Right ventricle myocardium superior (tissue), 1 donor: ENCODE measurements at regions not wholly inside any gene's neighbourhood (a gene's known extent, or its start where the extent isn't known, plus 50 kb on each side); places are given as distances from the start of the nearest gene placed in this dataset.
"Not testable (repeated sequence)": the region's sequence is repeated elsewhere in the genome, so short reads cannot be mapped to it uniquely, and the experiment has no call there.

ENCODE experiments used
- ATAC-seq: fragments of 200-7000 bp; cut with Tn5 transposase; one replicate; pipeline ENCODE4 v1.9.1; 2020; ENCODE audit warnings: mild to moderate bottlenecking; ENCODE audit not compliant: poor library complexity
- DNase-seq: peaks from one replicate; pipeline ENCODE4 v3.0.0-alpha.2; 2020
- intact Hi-C: fragments of 100-400 bp; cut with DNase I; formaldehyde crosslinking; loops from one replicate; pipeline ENCODE4 v1.11.2; 2022
- donor health status: DM: no; HTN: yes; CAD: no; lungs with severe emphysema.

GRCh38 chr10:53072144-53072543, 299.6 kb upstream of the MBL2 start:
- ATAC-seq: no peak
- intact Hi-C loops: no loop called here

GRCh38 chr10:53071505-53072125, 299.0 kb upstream of the MBL2 start:
- DNase-seq (no peak), ATAC-seq (no peak)
- intact Hi-C loops: no loop called here

More at GRCh38 chr10:53072144-53072543, 299.6 kb upstream of the MBL2 start:
- DNase-seq: no peak

GRCh38 chr10:53069013-53069412, 296.4 kb upstream of the MBL2 start:
- intact Hi-C loops: no loop called here
- DNase-seq (no peak), ATAC-seq (no peak)

DNA sequence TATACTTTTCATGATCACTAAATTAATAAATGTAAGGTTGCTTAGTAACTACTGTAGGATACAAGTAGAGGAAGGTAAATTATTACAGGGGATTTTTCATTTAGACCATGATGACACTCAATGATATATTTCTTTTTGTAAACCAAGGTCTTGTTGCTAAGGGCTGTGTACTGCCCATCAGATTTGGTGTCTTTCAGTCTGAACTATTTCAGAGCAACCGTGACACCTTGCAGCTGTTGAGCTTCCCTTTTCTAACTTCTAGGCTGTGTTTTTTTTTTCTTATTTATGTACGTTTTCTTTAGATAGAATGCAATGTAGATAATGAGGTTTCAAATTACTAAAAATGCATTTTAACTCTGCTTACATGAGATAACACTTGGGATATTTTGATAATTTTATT, 292.0 kb upstream of the MBL2 start:
- DNase-seq: no peak
- intact Hi-C loops: no loop called here
- ATAC-seq: no peak

GRCh38 chr10:53063805-53064204, 291.2 kb upstream of the MBL2 start:
- DNase-seq (no peak), ATAC-seq (no peak)
- intact Hi-C loops: no loop called here

DNA sequence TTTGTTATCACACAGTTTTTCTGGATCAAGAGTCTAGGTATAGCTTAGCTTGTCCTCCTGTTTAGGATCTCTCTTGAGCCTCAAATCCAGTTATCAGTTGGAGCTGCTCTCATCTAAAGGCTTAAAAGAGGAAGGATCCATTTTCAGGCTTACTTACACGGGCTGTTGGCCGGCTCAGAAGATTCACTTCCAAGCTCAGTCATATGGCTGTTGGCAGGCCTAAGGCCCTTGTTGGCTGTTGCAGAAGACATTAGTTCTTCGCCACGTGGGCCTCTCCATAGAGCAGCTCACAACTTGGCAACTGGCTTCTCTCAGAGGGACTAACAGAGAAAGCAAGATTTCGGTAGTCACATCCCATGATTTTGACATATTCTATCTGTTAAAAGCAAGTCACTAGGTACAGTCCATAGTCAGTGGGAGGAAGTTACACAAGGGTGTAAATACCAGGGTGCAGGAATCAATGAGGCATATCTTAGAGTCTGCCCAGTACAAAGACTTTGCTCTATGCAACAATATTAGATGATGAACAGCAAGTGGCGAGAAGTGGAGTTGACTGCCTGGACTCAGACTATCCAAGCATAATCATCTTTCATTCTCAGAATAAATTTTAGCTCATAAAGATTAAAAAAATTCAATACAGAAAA, 280.1 kb upstream of the MBL2 start:
- ATAC-seq (no peak), DNase-seq (no peak)
- intact Hi-C loops: no loop called here

GRCh38 chr10:53045315-53045714, 272.7 kb upstream of the MBL2 start:
- intact Hi-C loops: no loop called here
- no peak for DNase-seq
- ATAC-seq: no peak

- ATAC-seq, DNase-seq, intact Hi-C loops: not testable (repeated sequence)
Observed at GRCh38 chr10:53035823-53036222, 263.2 kb upstream of the MBL2 start.

DNA sequence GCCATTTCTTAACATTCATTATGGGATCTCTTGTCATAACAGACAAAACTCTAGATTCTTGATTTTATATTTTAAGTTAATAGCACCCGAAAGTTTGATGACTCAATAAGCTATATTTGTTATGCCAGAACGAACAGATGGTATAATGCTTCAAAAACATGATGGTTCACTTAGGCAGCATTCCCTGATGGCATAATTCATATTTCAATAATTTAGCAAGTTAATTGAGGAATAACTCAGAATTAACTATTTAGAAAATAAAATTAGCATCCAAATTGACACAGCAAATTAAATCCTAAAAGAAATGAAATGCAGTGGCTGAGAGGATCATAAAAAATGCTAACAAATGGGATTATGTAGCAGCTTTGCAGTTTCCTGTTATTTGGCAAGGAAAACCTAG, 260.8 kb upstream of the MBL2 start:
- intact Hi-C loops: no loop called here
- ATAC-seq: no peak
- no peak for DNase-seq

GRCh38 chr10:53029872-53030849, 257.6 kb upstream of the MBL2 start:
- intact Hi-C loops, ATAC-seq: not testable (repeated sequence)
- peak; percentile 43 for DNase-seq

GRCh38 chr10:53029449-53029848, 256.9 kb upstream of the MBL2 start:
- no peak for DNase-seq
- ATAC-seq: no peak
- intact Hi-C loops: no loop called here

DNA sequence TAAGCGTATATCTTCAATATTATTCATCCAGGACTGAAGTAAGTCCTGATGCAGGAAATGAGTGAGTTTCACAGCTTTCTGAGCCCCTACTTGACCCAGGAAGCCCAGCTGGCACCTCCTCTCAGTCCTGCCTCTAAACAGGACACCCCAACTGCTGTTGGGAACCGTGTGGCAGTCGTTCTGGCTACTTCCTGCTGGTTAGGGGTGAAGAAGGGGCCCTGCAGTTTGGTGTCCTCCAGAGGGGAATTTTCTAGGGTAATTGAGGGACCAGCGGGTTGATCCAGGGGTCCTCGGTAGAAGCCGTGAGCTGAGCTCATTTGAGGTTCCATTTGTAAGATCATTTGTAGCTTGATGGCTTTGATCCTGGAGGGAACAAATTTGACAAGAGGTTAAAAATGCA, 253.2 kb upstream of the MBL2 start:
- ATAC-seq, intact Hi-C loops, DNase-seq: not testable (repeated sequence)

DNA sequence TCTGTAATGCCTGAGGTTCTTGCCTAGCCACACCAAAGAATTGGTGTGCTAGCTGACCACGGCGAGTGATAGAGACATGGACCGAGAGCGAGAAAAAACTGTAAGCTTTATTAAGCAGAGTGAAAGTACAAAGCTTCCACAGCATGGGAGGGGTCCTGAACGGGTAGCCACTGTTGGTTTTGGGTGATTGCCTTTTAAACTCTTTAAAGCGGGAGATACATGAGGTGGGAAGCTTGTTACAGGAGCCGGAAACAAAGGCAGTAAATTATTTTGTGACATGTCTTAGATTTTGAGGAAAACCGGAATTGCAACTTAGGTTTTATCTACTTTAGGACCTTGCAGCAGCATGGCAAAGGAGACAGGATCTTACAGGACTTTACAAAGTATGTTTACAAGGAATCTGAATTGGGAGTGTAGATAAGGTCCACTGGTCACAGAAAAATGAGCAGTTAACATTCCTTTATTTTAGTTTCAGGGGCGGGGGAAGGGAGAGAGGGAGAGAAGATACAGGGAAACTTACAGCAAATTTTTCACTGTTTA, 252.7 kb upstream of the MBL2 start:
- DNase-seq (no peak), ATAC-seq (no peak)
- intact Hi-C loops: no loop called here

- no peak for DNase-seq
- ATAC-seq: no peak
- intact Hi-C loops: no loop called here
Observed at GRCh38 chr10:53023411-53023810, 250.8 kb upstream of the MBL2 start.

GRCh38 chr10:53022611-53023088, 250.1 kb upstream of the MBL2 start:
- ATAC-seq (no peak), DNase-seq (no peak)
- intact Hi-C loops: no loop called here

DNA sequence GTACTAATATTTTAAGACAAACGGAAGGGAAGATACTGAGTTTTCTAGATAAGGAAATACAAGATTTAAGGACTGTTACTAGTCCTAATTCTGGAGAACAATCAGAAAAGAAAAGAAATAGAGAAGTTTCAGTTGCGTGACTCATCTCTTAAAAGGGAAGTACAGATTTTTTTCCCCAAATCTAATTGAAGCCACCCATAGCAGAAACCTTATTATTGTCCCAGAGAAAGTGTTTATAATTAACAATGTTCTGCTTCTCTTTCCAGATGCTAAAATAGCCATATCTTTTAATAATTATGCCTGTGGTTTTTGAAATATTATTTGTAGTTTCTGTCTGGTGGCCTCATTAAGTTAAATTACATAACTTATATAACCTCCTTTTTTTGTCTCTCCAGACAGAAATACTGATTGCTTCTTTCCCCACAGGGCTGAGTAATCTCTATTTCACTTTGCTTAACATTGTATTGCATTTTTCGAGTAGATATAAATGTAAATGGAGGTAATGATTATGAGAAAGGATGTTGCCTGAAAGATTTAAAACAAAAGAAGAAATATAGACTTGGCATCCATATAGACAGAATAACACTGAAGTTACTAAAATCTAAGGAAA, 240.7 kb upstream of the MBL2 start:
- ATAC-seq (no peak), DNase-seq (no peak)
- intact Hi-C loops: no loop called here

- intact Hi-C loops: no loop called here
- ATAC-seq (no peak), DNase-seq (no peak)
Observed at GRCh38 chr10:53009961-53010907, 237.7 kb upstream of the MBL2 start.

DNA sequence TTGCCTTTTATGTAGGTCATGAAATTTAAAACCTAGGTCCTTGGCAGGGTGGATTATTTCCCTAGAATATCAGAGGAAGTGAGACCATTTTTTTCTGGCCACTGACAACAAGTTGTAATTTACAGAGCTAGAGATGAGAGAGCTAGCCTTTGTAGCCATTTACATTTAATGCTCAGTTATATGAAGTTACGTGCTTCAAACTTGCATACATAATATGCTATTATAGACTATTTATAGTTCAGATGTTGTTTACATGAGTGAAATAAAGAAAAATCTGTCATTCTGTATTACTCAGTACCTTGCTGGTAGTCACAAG, 234.9 kb upstream of the MBL2 start:
- no peak for DNase-seq
- ATAC-seq: no peak
- intact Hi-C loops: no loop called here
